ENCODE measurements at regions not wholly inside any gene's neighbourhood (a gene's known extent, or its start where the extent isn't known, plus 50 kb on each side); places are given as distances from the start of the nearest gene placed in this dataset.

DNA sequence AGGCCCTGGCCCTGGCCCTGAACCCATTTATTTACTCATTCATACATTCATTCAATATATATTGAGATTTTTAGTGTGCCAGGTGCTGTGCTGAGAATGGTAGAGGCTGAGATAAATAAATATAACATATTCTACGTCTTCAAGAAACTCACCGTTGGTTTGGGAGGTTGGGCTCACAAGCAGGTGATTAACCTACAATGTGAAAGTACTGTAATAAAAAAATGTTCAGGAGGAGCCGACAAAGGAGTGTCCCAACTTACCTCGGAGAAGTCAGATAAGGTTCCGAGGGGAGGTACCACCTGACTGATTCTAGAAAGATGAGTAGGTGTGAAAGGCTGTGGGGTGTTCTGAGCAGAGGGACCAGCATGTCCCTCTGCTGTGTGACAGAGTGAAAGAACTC, 479.6 kb upstream of the KLF4 start:
- TF ChIP-seq, protein P1, sequence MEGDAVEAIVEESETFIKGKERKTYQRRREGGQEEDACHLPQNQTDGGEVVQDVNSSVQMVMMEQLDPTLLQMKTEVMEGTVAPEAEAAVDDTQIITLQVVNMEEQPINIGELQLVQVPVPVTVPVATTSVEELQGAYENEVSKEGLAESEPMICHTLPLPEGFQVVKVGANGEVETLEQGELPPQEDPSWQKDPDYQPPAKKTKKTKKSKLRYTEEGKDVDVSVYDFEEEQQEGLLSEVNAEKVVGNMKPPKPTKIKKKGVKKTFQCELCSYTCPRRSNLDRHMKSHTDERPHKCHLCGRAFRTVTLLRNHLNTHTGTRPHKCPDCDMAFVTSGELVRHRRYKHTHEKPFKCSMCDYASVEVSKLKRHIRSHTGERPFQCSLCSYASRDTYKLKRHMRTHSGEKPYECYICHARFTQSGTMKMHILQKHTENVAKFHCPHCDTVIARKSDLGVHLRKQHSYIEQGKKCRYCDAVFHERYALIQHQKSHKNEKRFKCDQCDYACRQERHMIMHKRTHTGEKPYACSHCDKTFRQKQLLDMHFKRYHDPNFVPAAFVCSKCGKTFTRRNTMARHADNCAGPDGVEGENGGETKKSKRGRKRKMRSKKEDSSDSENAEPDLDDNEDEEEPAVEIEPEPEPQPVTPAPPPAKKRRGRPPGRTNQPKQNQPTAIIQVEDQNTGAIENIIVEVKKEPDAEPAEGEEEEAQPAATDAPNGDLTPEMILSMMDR (IDR thresholded peaks at IDR 0.05): no peak
- no peak for TF ChIP-seq POLR2A (IDR thresholded peaks at IDR 0.05)
